Thyroid gland (tissue), 4 donors: ENCODE measurements at regions not wholly inside any gene's neighbourhood (a gene's known extent, or its start where the extent isn't known, plus 50 kb on each side); places are given as distances from the start of the nearest gene placed in this dataset.

Source experiments
- POLR2A ChIP-seq, 2 donors: fragments of 450-650 bp; IDR thresholded peaks; one replicate each; pipeline ENCODE4 v1.6.1; 2017; ENCODE audit warnings: antibody characterized with exemption in 2 of 2, mild to moderate bottlenecking in 2 of 2, moderate library complexity in 1 of 2
- TF ChIP-seq, protein P1 (sequence below), 6 experiments: fragments of 200-600 bp in 3 of 6; fragments of 450-650 bp in 3 of 6; sonication (generic) in 3 of 6; IDR thresholded peaks; one replicate each; pipeline ENCODE4 v1.5.1; 2016 to 2019; ENCODE audit warnings: antibody characterized with exemption in 6 of 6, mild to moderate bottlenecking in 2 of 6, inconsistent platforms in 1 of 6, moderate library complexity in 1 of 6

GRCh38 chr10:3372281-3372680 is 199.7 kb upstream of the PITRM1 start:
- TF ChIP-seq, protein P1, sequence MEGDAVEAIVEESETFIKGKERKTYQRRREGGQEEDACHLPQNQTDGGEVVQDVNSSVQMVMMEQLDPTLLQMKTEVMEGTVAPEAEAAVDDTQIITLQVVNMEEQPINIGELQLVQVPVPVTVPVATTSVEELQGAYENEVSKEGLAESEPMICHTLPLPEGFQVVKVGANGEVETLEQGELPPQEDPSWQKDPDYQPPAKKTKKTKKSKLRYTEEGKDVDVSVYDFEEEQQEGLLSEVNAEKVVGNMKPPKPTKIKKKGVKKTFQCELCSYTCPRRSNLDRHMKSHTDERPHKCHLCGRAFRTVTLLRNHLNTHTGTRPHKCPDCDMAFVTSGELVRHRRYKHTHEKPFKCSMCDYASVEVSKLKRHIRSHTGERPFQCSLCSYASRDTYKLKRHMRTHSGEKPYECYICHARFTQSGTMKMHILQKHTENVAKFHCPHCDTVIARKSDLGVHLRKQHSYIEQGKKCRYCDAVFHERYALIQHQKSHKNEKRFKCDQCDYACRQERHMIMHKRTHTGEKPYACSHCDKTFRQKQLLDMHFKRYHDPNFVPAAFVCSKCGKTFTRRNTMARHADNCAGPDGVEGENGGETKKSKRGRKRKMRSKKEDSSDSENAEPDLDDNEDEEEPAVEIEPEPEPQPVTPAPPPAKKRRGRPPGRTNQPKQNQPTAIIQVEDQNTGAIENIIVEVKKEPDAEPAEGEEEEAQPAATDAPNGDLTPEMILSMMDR (IDR thresholded peaks at IDR 0.05): no peak
- no peak for TF ChIP-seq POLR2A (IDR thresholded peaks at IDR 0.05)
